ENCODE measurements at regions not wholly inside any gene's neighbourhood (a gene's known extent, or its start where the extent isn't known, plus 50 kb on each side); places are given as distances from the start of the nearest gene placed in this dataset.

GRCh38 chr7:47185839-47186238, 396.1 kb downstream of the TNS3 start:
- no peak overlapping the region for H2AFZ ChIP-seq
- Mint-ChIP-seq H3K9me3 (no peaks in the 10 kb centered on the region; the same call in 2 of the 3 replicates), H3K4me1 (peaks cover 3% of the 10 kb centered on the region; the same call in 2 of the 3 replicates), H3K27ac (no peak overlapping the region), H3K4me3 (no peak overlapping the region), H3K27me3 (ENCODE audit: insufficient read depth, low read depth, poor library complexity) (peaks cover 4% of the 10 kb centered on the region), H3K36me3 (ENCODE audit: low read depth) (no peaks in the 10 kb centered on the region)
- H3K36me3 ChIP-seq (ENCODE audit: insufficient read depth), result no peaks in the 10 kb centered on the region
- H4K20me1 ChIP-seq (replicated peaks; ENCODE audit: insufficient read depth), result no peaks in the 10 kb centered on the region
- no peak overlapping the region for H3K4me3 ChIP-seq
- H3F3A ChIP-seq (replicated peaks; ENCODE audit: low read depth), result no peaks in the 10 kb centered on the region
- H3K79me2 ChIP-seq (replicated peaks; ENCODE audit: insufficient read depth), result no peaks in the 10 kb centered on the region
- H3K4me2 ChIP-seq, result no peak overlapping the region
- TF ChIP-seq JUNB (IDR thresholded peaks at IDR 0.05; ENCODE audit: unreplicated experiment) (no peak), EZH2 (IDR thresholded peaks at IDR 0.05; ENCODE audit: low read depth, unreplicated experiment) (no peak), ZNF114 (CRISPR knock-in tag; IDR thresholded peaks at IDR 0.05) (no peak), CTCF (conservative IDR thresholded peaks at IDR 0.05; ENCODE audit: low read depth in 2 of 2) (no peak), CREB1 (CRISPR knock-in tag; IDR thresholded peaks at IDR 0.05; ENCODE audit: low read depth) (no peak), ZNF331 (CRISPR knock-in tag; IDR thresholded peaks at IDR 0.05; ENCODE audit: low read depth) (no peak), NANOG (IDR thresholded peaks at IDR 0.05; ENCODE audit: borderline replicate concordance) (no peak), EZH2phosphoT487 (IDR thresholded peaks at IDR 0.05; ENCODE audit: unreplicated experiment) (no peak), ETS1 (IDR thresholded peaks at IDR 0.05) (no peak), POLR2AphosphoS5 (IDR thresholded peaks at IDR 0.05; ENCODE audit: low read depth) (no peak), STAT1 (IDR thresholded peaks at IDR 0.05; ENCODE audit: unreplicated experiment) (no peak)
- no peaks in the 10 kb centered on the region for H3K4me1 ChIP-seq (ENCODE audit: insufficient read depth)
- ATAC-seq (no peak), DNase-seq (ENCODE audit: low spot score) (no peak)
- no peaks in the 10 kb centered on the region for H3K27me3 ChIP-seq (ENCODE audit: insufficient read depth)
- no peaks in the 10 kb centered on the region; the same call in 1 of the 2 replicates for H3K9me2 ChIP-seq (ENCODE audit: insufficient read depth)
- no peak overlapping the region for H3K27ac ChIP-seq (ENCODE audit: low read depth)

GRCh38 chr7:47185170-47185569, 396.7 kb downstream of the TNS3 start:
- Histone ChIP-seq H3K27me3 (ENCODE audit: insufficient read depth) (no peaks in the 10 kb centered on the region), H2AFZ (no peak overlapping the region), H3K4me3 (no peak overlapping the region), H3K79me2 (replicated peaks; ENCODE audit: insufficient read depth) (no peaks in the 10 kb centered on the region), H3K4me1 (ENCODE audit: insufficient read depth) (no peaks in the 10 kb centered on the region), H3K4me2 (no peak overlapping the region), H3K9me2 (ENCODE audit: insufficient read depth) (no peaks in the 10 kb centered on the region; the same call in 1 of the 2 replicates), H3K36me3 (ENCODE audit: insufficient read depth) (no peaks in the 10 kb centered on the region), H3K27ac (ENCODE audit: low read depth) (no peak overlapping the region), H4K20me1 (replicated peaks; ENCODE audit: insufficient read depth) (no peaks in the 10 kb centered on the region), H3F3A (replicated peaks; ENCODE audit: low read depth) (no peaks in the 10 kb centered on the region)
- peaks cover 3% of the 10 kb centered on the region; the same call in 2 of the 3 replicates for H3K4me1 Mint-ChIP-seq
- DNase-seq (ENCODE audit: low spot score) (no peak), ATAC-seq (no peak)
- peaks cover 4% of the 10 kb centered on the region for H3K27me3 Mint-ChIP-seq (ENCODE audit: insufficient read depth, low read depth, poor library complexity)
- no peaks in the 10 kb centered on the region for H3K36me3 Mint-ChIP-seq (ENCODE audit: low read depth)
- no peaks in the 10 kb centered on the region; the same call in 2 of the 3 replicates for H3K9me3 Mint-ChIP-seq
- TF ChIP-seq STAT1 (IDR thresholded peaks at IDR 0.05; ENCODE audit: unreplicated experiment) (no peak), ZNF331 (CRISPR knock-in tag; IDR thresholded peaks at IDR 0.05; ENCODE audit: low read depth) (no peak), JUNB (IDR thresholded peaks at IDR 0.05; ENCODE audit: unreplicated experiment) (no peak), POLR2AphosphoS5 (IDR thresholded peaks at IDR 0.05; ENCODE audit: low read depth) (no peak), ZNF462 (CRISPR knock-in tag; IDR thresholded peaks at IDR 0.05) (no peak)
- no peak overlapping the region for H3K4me3 Mint-ChIP-seq
- no peak overlapping the region for H3K27ac Mint-ChIP-seq
